ENCODE measurements at regions not wholly inside any gene's neighbourhood (a gene's known extent, or its start where the extent isn't known, plus 50 kb on each side); places are given as distances from the start of the nearest gene placed in this dataset.

DNA sequence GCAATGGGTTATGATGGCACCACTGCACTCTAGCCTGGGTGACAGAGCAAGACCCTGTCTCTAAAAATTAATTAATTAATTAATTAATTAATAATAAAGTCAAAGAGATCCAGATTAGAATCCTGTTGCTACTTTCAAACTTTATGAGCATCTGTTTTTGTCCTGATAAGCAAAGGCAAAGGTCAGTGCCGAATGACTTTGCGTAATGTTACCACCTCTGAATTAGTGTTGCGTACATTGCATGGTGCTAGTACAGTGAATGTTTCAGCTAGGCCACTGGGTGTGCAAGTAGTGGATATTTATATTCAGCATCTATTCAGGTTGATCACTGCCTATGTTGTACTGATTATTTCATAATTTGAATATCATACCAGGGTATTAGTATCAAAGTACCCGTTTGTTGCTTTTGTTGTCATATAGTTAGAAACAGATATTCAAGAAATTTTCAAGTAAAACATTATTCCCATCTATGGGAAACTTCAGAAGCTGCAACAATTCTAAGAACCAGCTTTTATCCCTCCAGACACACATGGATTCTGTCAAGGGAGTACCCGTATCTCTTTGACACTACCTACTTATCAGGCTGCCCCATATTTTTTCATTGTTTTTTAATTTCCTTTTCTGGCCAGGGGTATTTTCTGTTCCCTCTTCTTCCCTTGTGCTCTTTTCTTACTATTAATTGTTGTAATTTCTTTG lies 127.1 kb upstream of the GRM7 start:
- H3K27me3 ChIP-seq (ENCODE audit: low read length) = no peaks in the 10 kb centered on the region
- no peaks in the 10 kb centered on the region for H3K9me3 ChIP-seq (ENCODE audit: insufficient read depth, low read length)
- H3K4me2 ChIP-seq (ENCODE audit: low read depth, low read length, poor library complexity, severe bottlenecking) = no peak overlapping the region
- no peaks in the 10 kb centered on the region for H3F3A ChIP-seq (ENCODE audit: insufficient read depth)
- no peaks in the 10 kb centered on the region for H3K36me3 ChIP-seq (ENCODE audit: low read length)
- H3K4me3 ChIP-seq (ENCODE audit: insufficient read depth, low read length, poor library complexity, severe bottlenecking) = no peak overlapping the region
- H3K9me2 ChIP-seq (replicated peaks; ENCODE audit: insufficient read depth, low read length) = no peaks in the 10 kb centered on the region
- H4K20me1 ChIP-seq (ENCODE audit: low read depth, low read length) = no peaks in the 10 kb centered on the region
- no peak overlapping the region for H3K27ac ChIP-seq (ENCODE audit: low read depth, low read length)
- H2AFZ ChIP-seq (ENCODE audit: low read depth, low read length, severe bottlenecking) = no peak overlapping the region
- H3K79me2 ChIP-seq (ENCODE audit: insufficient read depth, low read length) = no peaks in the 10 kb centered on the region
- H3K9ac ChIP-seq (ENCODE audit: low read length) = no peak overlapping the region
- TF ChIP-seq, protein P1, sequence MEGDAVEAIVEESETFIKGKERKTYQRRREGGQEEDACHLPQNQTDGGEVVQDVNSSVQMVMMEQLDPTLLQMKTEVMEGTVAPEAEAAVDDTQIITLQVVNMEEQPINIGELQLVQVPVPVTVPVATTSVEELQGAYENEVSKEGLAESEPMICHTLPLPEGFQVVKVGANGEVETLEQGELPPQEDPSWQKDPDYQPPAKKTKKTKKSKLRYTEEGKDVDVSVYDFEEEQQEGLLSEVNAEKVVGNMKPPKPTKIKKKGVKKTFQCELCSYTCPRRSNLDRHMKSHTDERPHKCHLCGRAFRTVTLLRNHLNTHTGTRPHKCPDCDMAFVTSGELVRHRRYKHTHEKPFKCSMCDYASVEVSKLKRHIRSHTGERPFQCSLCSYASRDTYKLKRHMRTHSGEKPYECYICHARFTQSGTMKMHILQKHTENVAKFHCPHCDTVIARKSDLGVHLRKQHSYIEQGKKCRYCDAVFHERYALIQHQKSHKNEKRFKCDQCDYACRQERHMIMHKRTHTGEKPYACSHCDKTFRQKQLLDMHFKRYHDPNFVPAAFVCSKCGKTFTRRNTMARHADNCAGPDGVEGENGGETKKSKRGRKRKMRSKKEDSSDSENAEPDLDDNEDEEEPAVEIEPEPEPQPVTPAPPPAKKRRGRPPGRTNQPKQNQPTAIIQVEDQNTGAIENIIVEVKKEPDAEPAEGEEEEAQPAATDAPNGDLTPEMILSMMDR (IDR thresholded peaks at IDR 0.05; ENCODE audit: insufficient read depth, low read length, poor library complexity, severe bottlenecking) = no peak
- no peak for TF ChIP-seq EZH2phosphoT487 (conservative IDR thresholded peaks at IDR 0.05; ENCODE audit: low read length)

DNA sequence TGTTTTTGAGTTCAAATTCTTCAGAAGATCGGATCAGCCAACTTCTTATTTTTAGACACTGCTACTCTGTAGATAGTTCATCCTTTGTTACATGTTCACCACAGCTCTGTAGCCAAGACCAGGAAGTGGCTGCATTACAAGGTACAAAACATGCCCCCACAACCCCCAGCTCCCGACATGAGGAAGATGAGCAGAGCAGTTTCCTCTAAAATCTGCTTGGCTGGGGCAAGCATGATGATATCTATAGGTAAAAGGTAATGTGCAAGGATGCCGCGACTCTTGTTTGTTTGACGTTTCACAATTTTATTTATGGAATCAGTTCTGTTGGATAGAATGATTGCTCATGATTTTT lies 126.5 kb upstream of the GRM7 start:
- H3K9me3 ChIP-seq (ENCODE audit: insufficient read depth, low read length) = no peaks in the 10 kb centered on the region
- no peak overlapping the region for H3K27ac ChIP-seq (ENCODE audit: low read depth, low read length)
- H3K27me3 ChIP-seq (ENCODE audit: low read length) = no peaks in the 10 kb centered on the region
- H3K36me3 ChIP-seq (ENCODE audit: low read length) = no peaks in the 10 kb centered on the region
- H3K79me2 ChIP-seq (ENCODE audit: insufficient read depth, low read length) = no peaks in the 10 kb centered on the region
- no peak overlapping the region for H3K4me3 ChIP-seq (ENCODE audit: insufficient read depth, low read length, poor library complexity, severe bottlenecking)
- H2AFZ ChIP-seq (ENCODE audit: low read depth, low read length, severe bottlenecking) = no peak overlapping the region
- H4K20me1 ChIP-seq (ENCODE audit: low read depth, low read length) = no peaks in the 10 kb centered on the region
- no peak overlapping the region for H3K4me2 ChIP-seq (ENCODE audit: low read depth, low read length, poor library complexity, severe bottlenecking)
- TF ChIP-seq EZH2phosphoT487 (conservative IDR thresholded peaks at IDR 0.05; ENCODE audit: low read length) = no peak
- TF ChIP-seq, protein P1 (IDR thresholded peaks at IDR 0.05; ENCODE audit: insufficient read depth, low read length, poor library complexity, severe bottlenecking) = no peak
- H3F3A ChIP-seq (ENCODE audit: insufficient read depth) = no peaks in the 10 kb centered on the region
- H3K9me2 ChIP-seq (replicated peaks; ENCODE audit: insufficient read depth, low read length) = no peaks in the 10 kb centered on the region
- no peak overlapping the region for H3K9ac ChIP-seq (ENCODE audit: low read length)

DNA sequence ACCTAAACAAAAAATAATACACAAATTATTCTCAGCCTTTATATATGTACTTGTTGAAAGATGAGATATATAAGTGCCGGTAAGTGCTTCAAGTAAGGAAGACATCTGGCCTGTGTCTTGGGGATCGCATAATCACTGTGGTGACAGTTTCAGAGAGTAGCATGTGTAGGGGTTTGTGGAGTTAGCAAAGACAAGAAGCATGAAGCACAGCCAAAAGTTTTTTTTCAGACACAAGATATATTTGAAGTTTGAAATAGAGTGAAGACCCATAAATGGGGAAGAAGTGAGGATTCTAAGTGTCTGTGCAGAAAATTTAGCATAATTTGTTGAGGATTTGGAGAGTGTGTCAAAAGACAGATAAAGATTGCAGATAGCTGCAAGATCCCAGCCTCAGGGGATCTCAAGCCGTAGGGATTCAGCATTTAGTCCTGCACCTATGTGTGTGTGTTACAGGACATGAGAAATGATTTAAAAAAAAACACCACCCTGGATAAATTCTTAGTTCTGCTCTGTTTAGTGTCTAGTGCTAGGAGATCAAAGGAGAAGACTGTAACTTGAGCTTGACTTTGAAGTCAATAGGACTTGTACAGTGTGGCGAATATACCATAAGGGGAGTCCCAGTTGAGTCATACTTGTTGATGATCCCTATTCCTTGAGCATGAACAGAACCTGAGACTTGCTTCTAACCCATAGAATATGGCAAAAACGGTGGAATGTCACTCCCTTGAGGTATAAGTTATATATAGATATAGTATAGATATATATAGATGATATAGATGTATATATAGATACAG lies 123.9 kb upstream of the GRM7 start:
- TF ChIP-seq, protein P1 (IDR thresholded peaks at IDR 0.05; ENCODE audit: insufficient read depth, low read length, poor library complexity, severe bottlenecking) = no peak
- TF ChIP-seq EZH2phosphoT487 (conservative IDR thresholded peaks at IDR 0.05; ENCODE audit: low read length) = no peak
- Histone ChIP-seq H3K27ac (ENCODE audit: low read depth, low read length) (no peak overlapping the region), H3K79me2 (ENCODE audit: insufficient read depth, low read length) (no peaks in the 10 kb centered on the region), H3K9ac (ENCODE audit: low read length) (no peak overlapping the region), H3K9me3 (ENCODE audit: insufficient read depth, low read length) (no peaks in the 10 kb centered on the region), H4K20me1 (ENCODE audit: low read depth, low read length) (no peaks in the 10 kb centered on the region), H3K36me3 (ENCODE audit: low read length) (no peaks in the 10 kb centered on the region), H2AFZ (ENCODE audit: low read depth, low read length, severe bottlenecking) (no peak overlapping the region), H3K4me3 (ENCODE audit: insufficient read depth, low read length, poor library complexity, severe bottlenecking) (no peak overlapping the region), H3K9me2 (replicated peaks; ENCODE audit: insufficient read depth, low read length) (no peaks in the 10 kb centered on the region), H3F3A (ENCODE audit: insufficient read depth) (no peaks in the 10 kb centered on the region), H3K4me2 (ENCODE audit: low read depth, low read length, poor library complexity, severe bottlenecking) (no peak overlapping the region), H3K27me3 (ENCODE audit: low read length) (no peaks in the 10 kb centered on the region)
